MCF 10A (cell line): ENCODE measurements at regions not wholly inside any gene's neighbourhood (a gene's known extent, or its start where the extent isn't known, plus 50 kb on each side); places are given as distances from the start of the nearest gene placed in this dataset.

Experiments used
- BruUV-seq: library from RNA; stranded (reverse); fragments of 400-500 nt; replicated peaks from 2 replicates; lab custom pipeline; 2021; lab: Mats Ljungman, UMichigan
- CTCF ChIA-PET: fragments of 300-600 bp; sonication (Branson Sonifier 250); formaldehyde crosslinking; extraction: SDS; loops from one replicate; lab custom pipeline; 2021; ENCODE audit warnings: antibody characterized with exemption, inconsistent platforms; lab: Yijun Ruan, JAX
- POLR2A ChIA-PET: fragments of 300-600, 350-650 bp; sonication (Branson Sonifier 250); formaldehyde crosslinking; extraction: SDS; loops from one replicate; lab custom pipeline; 2020; ENCODE audit warnings: antibody characterized with exemption, inconsistent platforms; lab: Yijun Ruan, JAX
- DNase-seq: peaks from one replicate; pipeline ENCODE4 v3.0.0-alpha.2; 2018; ENCODE audit not compliant: unreplicated experiment
- H3K27ac Mint-ChIP-seq: one replicate; pipeline ENCODE4 v1.8.0; 2022; ENCODE audit warnings: mild to moderate bottlenecking, low read depth, mixed read lengths; ENCODE audit not compliant: unreplicated experiment
- H3K27me3 Mint-ChIP-seq: one replicate; pipeline ENCODE4 v1.8.0; 2022; ENCODE audit warnings: mixed read lengths; ENCODE audit not compliant: insufficient read depth, unreplicated experiment
- H3K36me3 Mint-ChIP-seq: one replicate; pipeline ENCODE4 v1.8.0; 2022; ENCODE audit warnings: mild to moderate bottlenecking, moderate library complexity, mixed read lengths; ENCODE audit not compliant: insufficient read depth, unreplicated experiment
- H3K4me1 Mint-ChIP-seq: one replicate; pipeline ENCODE4 v1.8.0; 2022; ENCODE audit warnings: mixed read lengths; ENCODE audit not compliant: insufficient read depth, unreplicated experiment
- H3K4me3 Mint-ChIP-seq: one replicate; pipeline ENCODE4 v1.8.0; 2022; ENCODE audit warnings: mild to moderate bottlenecking, moderate library complexity, mixed read lengths; ENCODE audit not compliant: unreplicated experiment
- H3K9me3 Mint-ChIP-seq: one replicate; pipeline ENCODE4 v1.8.0; 2022; ENCODE audit warnings: mixed read lengths; ENCODE audit not compliant: unreplicated experiment
- intact Hi-C: fragments of 100-400 bp; cut with micrococcal nuclease; formaldehyde crosslinking; loops from 2 replicates; pipeline ENCODE4 v1.14.1; 2022
- TF ChIP-seq, protein P1 (sequence below): fragments of 200-600 bp; IDR thresholded peaks from one replicate; pipeline ENCODE4 v1.8.0; 2022; ENCODE audit warnings: antibody characterized with exemption, mild to moderate bottlenecking; ENCODE audit not compliant: unreplicated experiment

DNA sequence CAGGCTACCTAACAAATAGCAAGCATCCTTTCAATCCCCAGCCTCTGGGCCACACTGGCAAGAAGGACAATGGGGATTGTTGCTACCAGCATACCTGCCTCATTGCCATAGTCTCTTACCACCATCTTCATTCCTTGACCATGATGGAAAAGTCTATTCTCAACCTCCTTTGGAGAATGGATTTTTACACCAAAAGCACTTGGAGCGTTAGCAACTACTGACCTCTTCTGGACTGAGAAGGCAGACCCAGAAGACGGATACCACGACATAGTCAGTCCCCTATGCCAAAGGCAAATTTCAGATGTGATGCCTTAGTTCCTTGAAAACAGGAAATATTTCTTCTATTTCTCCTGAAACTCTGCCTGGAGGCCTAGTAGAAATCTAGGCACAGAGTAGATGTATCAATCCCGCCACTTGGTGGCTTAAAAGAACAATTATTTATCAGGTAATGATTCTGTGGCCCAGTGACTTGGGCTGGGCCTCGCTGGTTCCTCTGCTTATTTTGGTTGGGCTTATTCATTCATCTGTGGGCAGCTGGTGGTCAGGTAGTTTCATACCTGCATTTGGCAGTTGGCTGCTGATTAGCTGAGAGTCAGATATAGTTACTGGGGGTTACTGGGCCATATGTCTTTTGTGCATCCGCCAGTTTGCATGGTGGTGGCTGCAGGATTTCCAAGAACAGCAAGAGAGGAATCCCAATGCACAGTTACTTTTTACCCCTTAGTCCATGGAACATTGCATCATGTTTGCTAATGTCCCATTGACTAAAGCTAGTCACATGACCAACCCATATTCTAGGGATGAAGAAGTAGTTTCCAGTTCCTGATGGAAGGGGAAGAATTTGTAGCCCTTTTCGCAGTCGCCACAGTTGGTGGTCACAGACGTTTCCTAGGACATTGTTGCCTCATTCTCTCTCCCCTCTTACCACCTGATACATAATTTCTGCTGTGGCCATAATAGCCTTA, 75.2 kb downstream of the DHCR7 start:
- Mint-ChIP-seq H3K27me3 (peaks cover 16% of the 10 kb centered on the region), H3K4me3 (no peak overlapping the region), H3K9me3 (peaks cover 7% of the 10 kb centered on the region), H3K36me3 (no peaks in the 10 kb centered on the region), H3K27ac (no peak overlapping the region), H3K4me1 (no peaks in the 10 kb centered on the region)
- CTCF ChIA-PET = interaction anchor here (0.5 to 0.7 kb wide), 4 partner anchors 126 to 899 kb away, joined by 3 to 5 read pairs (median 3); no protein-coding TSS in a partner anchor
- TF ChIP-seq, protein P1, sequence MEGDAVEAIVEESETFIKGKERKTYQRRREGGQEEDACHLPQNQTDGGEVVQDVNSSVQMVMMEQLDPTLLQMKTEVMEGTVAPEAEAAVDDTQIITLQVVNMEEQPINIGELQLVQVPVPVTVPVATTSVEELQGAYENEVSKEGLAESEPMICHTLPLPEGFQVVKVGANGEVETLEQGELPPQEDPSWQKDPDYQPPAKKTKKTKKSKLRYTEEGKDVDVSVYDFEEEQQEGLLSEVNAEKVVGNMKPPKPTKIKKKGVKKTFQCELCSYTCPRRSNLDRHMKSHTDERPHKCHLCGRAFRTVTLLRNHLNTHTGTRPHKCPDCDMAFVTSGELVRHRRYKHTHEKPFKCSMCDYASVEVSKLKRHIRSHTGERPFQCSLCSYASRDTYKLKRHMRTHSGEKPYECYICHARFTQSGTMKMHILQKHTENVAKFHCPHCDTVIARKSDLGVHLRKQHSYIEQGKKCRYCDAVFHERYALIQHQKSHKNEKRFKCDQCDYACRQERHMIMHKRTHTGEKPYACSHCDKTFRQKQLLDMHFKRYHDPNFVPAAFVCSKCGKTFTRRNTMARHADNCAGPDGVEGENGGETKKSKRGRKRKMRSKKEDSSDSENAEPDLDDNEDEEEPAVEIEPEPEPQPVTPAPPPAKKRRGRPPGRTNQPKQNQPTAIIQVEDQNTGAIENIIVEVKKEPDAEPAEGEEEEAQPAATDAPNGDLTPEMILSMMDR = peak; percentile 29
- BruUV-seq = no TSS peak
- intact Hi-C loops = no loop called here
- DNase-seq = peak; percentile 18
- POLR2A ChIA-PET = no interaction called here

DNA sequence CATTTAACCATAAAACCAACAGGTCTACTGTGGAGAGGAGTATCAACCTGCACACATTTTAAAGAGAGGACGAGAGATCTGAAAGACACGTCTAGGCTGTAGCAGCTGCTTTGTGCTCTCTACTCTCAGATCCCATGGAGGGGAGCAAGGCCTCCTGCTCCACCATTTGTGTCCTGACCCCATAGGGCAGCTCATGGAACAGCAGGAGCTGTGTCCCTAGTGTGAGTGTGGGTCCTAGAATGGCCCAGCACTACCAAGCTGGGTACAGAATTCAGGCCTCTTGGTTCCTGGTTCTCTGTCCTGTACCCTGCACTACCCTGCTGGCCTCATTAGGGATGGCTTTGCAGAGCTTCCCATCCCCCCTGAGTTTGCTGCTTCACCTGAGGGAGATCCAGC, 76.5 kb downstream of the DHCR7 start:
- peaks cover 11% of the 10 kb centered on the region for H3K9me3 Mint-ChIP-seq
- TF ChIP-seq, protein P1 = no peak
- POLR2A ChIA-PET = no interaction called here
- H3K36me3 Mint-ChIP-seq = no peaks in the 10 kb centered on the region
- no peak for DNase-seq
- no peak overlapping the region for H3K27ac Mint-ChIP-seq
- no peak overlapping the region for H3K4me3 Mint-ChIP-seq
- intact Hi-C loops = no loop called here
- CTCF ChIA-PET = interaction anchor here (0.5 to 1.2 kb wide), 5 partner anchors 18 to 558 kb away, joined by 3 read pairs; no protein-coding TSS in a partner anchor
- BruUV-seq = no TSS peak
- peaks cover 3% of the 10 kb centered on the region for H3K27me3 Mint-ChIP-seq
- no peaks in the 10 kb centered on the region for H3K4me1 Mint-ChIP-seq

DNA sequence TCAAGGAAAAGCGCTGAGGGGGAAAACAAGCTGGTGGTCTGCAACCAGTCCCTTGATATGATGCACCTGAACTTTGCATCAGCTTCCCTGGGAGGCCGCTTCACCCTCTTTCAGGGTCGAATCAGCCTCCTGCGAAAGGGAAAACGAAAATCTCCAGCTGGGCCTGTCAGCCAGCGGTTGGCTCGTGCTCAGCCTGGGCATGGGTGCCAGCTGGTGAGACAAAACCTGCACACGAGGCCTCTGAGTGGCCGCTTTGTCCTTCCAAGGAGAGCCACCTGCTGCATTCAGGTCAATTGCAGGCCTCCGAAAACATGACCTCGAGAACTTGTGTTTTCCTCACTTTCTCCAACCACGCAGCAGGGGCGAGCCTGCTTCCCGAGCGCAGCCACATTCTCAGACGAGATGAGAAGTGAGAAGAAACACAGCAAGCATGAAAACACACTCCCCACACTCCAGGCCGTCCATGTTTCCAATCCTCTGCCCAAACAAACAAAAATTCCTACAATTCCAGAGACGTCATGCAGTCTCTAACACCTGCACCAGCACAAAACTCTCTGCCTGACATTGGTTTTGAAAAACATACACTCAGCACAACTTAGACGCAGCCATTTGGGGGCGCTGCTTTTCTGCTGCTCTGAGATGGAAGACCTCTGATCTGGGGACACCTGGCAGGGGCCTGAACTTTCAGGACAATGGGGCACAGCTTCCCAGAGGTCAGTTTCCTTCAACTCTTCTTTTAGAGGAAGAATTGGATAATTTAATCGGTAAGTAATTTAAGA, 77.1 kb downstream of the DHCR7 start:
- Mint-ChIP-seq H3K4me1 (no peaks in the 10 kb centered on the region), H3K27me3 (no peaks in the 10 kb centered on the region), H3K4me3 (no peak overlapping the region), H3K36me3 (no peaks in the 10 kb centered on the region), H3K27ac (no peak overlapping the region), H3K9me3 (peaks cover 11% of the 10 kb centered on the region)
- ChIA-PET CTCF (interaction anchor here (0.5 to 1.2 kb wide), 5 partner anchors 17 to 558 kb away, joined by 3 read pairs; no protein-coding TSS in a partner anchor), POLR2A (no interaction called here)
- BruUV-seq = no TSS peak
- no peak for DNase-seq
- intact Hi-C loops = no loop called here
- TF ChIP-seq, protein P1 = no peak
